Renal cortex interstitium (tissue), 11 donors: ENCODE measurements at regions not wholly inside any gene's neighbourhood (a gene's known extent, or its start where the extent isn't known, plus 50 kb on each side); places are given as distances from the start of the nearest gene placed in this dataset.
"Not testable (repeated sequence)": the region's sequence is repeated elsewhere in the genome, so short reads cannot be mapped to it uniquely, and the experiment has no call there.

Experiments
- DNase-seq, 11 donors: peaks; one replicate each; pipeline ENCODE4 v3.0.0-alpha.2; 2013; ENCODE audit warnings: low read depth in 9 of 11, low spot score in 4 of 11; ENCODE audit errors: extremely low read depth in 1 of 11

GRCh38 chr3:39727415-39727814 lies 82.0 kb upstream of the MYRIP start:
- DNase-seq: no peak

GRCh38 chr3:39733804-39734203 lies 75.6 kb upstream of the MYRIP start:
- no peak for DNase-seq

- not testable (repeated sequence) for DNase-seq
Measured at GRCh38 chr3:39739658-39740057, 69.8 kb upstream of the MYRIP start.

GRCh38 chr3:39744746-39745145 lies 64.7 kb upstream of the MYRIP start:
- DNase-seq: no peak

- no peak for DNase-seq
Measured at GRCh38 chr3:39748002-39748401, 61.4 kb upstream of the MYRIP start.

- DNase-seq: no peak
Measured at GRCh38 chr3:39748763-39749162, 60.6 kb upstream of the MYRIP start.

GRCh38 chr3:39750712-39751111 lies 58.7 kb upstream of the MYRIP start:
- DNase-seq: no peak

GRCh38 chr3:39751286-39751685 lies 58.1 kb upstream of the MYRIP start:
- no peak for DNase-seq

- DNase-seq: no peak
Measured at GRCh38 chr3:39752019-39752637, 57.3 kb upstream of the MYRIP start.

GRCh38 chr3:39752751-39753150 lies 56.7 kb upstream of the MYRIP start:
- no peak for DNase-seq

- DNase-seq: no peak
Measured at GRCh38 chr3:39753391-39753790, 56.0 kb upstream of the MYRIP start.

- DNase-seq: no peak
Measured at GRCh38 chr3:39754549-39754948, 54.9 kb upstream of the MYRIP start.

- no peak for DNase-seq
Measured at GRCh38 chr3:39755100-39755499, 54.3 kb upstream of the MYRIP start.

GRCh38 chr3:39757307-39757706 lies 52.1 kb upstream of the MYRIP start:
- DNase-seq: no peak
